Epithelial cell of esophagus (primary cell): ENCODE measurements at regions not wholly inside any gene's neighbourhood (a gene's known extent, or its start where the extent isn't known, plus 50 kb on each side); places are given as distances from the start of the nearest gene placed in this dataset.
"Not testable (repeated sequence)": the region's sequence is repeated elsewhere in the genome, so short reads cannot be mapped to it uniquely, and the experiment has no call there.

Experiments
- DNase-seq: peaks from one replicate; pipeline ENCODE4 v3.0.0; 2010; ENCODE audit warnings: low read depth
- H3K4me3 ChIP-seq: 2 replicates; pipeline ENCODE4 v1.5.1; 2011; ENCODE audit warnings: mild to moderate bottlenecking, low read length, control low read depth
- CTCF ChIP-seq: IDR thresholded peaks from 2 replicates; pipeline ENCODE4 v1.5.1; 2011; ENCODE audit warnings: low read depth, mild to moderate bottlenecking, low read length, control low read depth, inconsistent platforms; ENCODE audit not compliant: insufficient read depth; ENCODE audit errors: missing control alignments

- TF ChIP-seq CTCF: no peak
- H3K4me3 ChIP-seq: no peak overlapping the region
- DNase-seq: no peak
Measured at GRCh38 chr9:129301941-129302340, 123.9 kb upstream of the IER5L start.

- DNase-seq, H3K4me3 ChIP-seq: not testable (repeated sequence)
Measured at GRCh38 chr9:129296195-129296594, 118.1 kb upstream of the IER5L start.

GRCh38 chr9:129291041-129291501, 113.0 kb upstream of the IER5L start:
- DNase-seq: no peak
- no peak overlapping the region for H3K4me3 ChIP-seq
- TF ChIP-seq CTCF: no peak

GRCh38 chr9:129290606-129291005, 112.5 kb upstream of the IER5L start:
- no peak for DNase-seq
- TF ChIP-seq CTCF: no peak
- no peak overlapping the region for H3K4me3 ChIP-seq

- no peak for DNase-seq
- no peak overlapping the region for H3K4me3 ChIP-seq
- no peak for TF ChIP-seq CTCF
Measured at GRCh38 chr9:129289883-129290282, 111.8 kb upstream of the IER5L start.

- DNase-seq: no peak
- no peak overlapping the region for H3K4me3 ChIP-seq
- TF ChIP-seq CTCF: no peak
Measured at GRCh38 chr9:129289131-129289731, 111.2 kb upstream of the IER5L start.

- no peak for TF ChIP-seq CTCF
- DNase-seq: no peak
- no peak overlapping the region for H3K4me3 ChIP-seq
Measured at GRCh38 chr9:129287619-129288305, 109.7 kb upstream of the IER5L start.
